ENCODE measurements at regions not wholly inside any gene's neighbourhood (a gene's known extent, or its start where the extent isn't known, plus 50 kb on each side); places are given as distances from the start of the nearest gene placed in this dataset.

GRCh38 chr18:22300665-22301636 is 116.8 kb downstream of the CTAGE1 start:
- no peak for TF ChIP-seq POLR2AphosphoS5 (IDR thresholded peaks at IDR 0.05)
- no peak for TF ChIP-seq POLR2A (IDR thresholded peaks at IDR 0.05)

Data from prostate gland (tissue), 1 donor.